MM.1S (cell line): ENCODE measurements at regions not wholly inside any gene's neighbourhood (a gene's known extent, or its start where the extent isn't known, plus 50 kb on each side); places are given as distances from the start of the nearest gene placed in this dataset.
A peak's percentile ranks its signal among the peaks of the same experiment; 100 is the strongest.

Experiments
- DNase-seq: peaks from one replicate; pipeline ENCODE4 v3.0.0-alpha.2; 2015
- H2AFZ ChIP-seq: fragments of 300-600 bp; sonication (generic); 2 replicates; pipeline ENCODE4 v1.6.0; 2016; ENCODE audit warnings: antibody characterized with exemption, low read length
- H3F3A ChIP-seq: fragments of 300-600 bp; sonication (generic); 2 replicates; pipeline ENCODE4 v1.6.1; 2016; ENCODE audit warnings: mild to moderate bottlenecking, antibody characterized with exemption, low read length, moderate library complexity, mixed read lengths; ENCODE audit not compliant: insufficient read depth
- H3K27ac ChIP-seq: fragments of 300-600 bp; sonication (generic); 2 replicates; pipeline ENCODE4 v1.5.1; 2016; ENCODE audit warnings: mild to moderate bottlenecking, low read length
- H3K27me3 ChIP-seq: fragments of 300-600 bp; sonication (generic); replicated peaks from 2 replicates; pipeline ENCODE4 v1.6.0; 2016; ENCODE audit warnings: low read length; ENCODE audit not compliant: insufficient read depth
- H3K36me3 ChIP-seq: fragments of 300-600 bp; sonication (generic); replicated peaks from 2 replicates; pipeline ENCODE4 v1.6.1; 2016; ENCODE audit warnings: mild to moderate bottlenecking, low read length, mixed read lengths; ENCODE audit not compliant: insufficient read depth
- H3K4me1 ChIP-seq: fragments of 300-600 bp; sonication (generic); 2 replicates; pipeline ENCODE4 v1.6.1; 2016; ENCODE audit warnings: low read length, mixed read lengths
- H3K4me2 ChIP-seq: fragments of 300-600 bp; sonication (generic); 2 replicates; pipeline ENCODE4 v1.6.0; 2016; ENCODE audit warnings: low read depth, low read length
- H3K4me3 ChIP-seq: fragments of 300-600 bp; sonication (generic); 2 replicates; pipeline ENCODE4 v1.5.1; 2016; ENCODE audit warnings: low read length, mixed read lengths
- H3K79me2 ChIP-seq: fragments of 300-600 bp; sonication (generic); 2 replicates; pipeline ENCODE4 v1.6.1; 2016; ENCODE audit warnings: mixed run types, low read length, mixed read lengths
- H3K9ac ChIP-seq: fragments of 300-600 bp; sonication (generic); 2 replicates; pipeline ENCODE4 v1.6.1; 2016; ENCODE audit warnings: low read length, mixed read lengths
- H3K9me2 ChIP-seq: fragments of 300-600 bp; sonication (generic); replicated peaks from 2 replicates; pipeline ENCODE4 v1.6.1; 2016; ENCODE audit warnings: mild to moderate bottlenecking, low read length, mixed read lengths; ENCODE audit not compliant: insufficient read depth
- H3K9me3 ChIP-seq: fragments of 300-600 bp; sonication (generic); replicated peaks from 2 replicates; pipeline ENCODE4 v1.6.1; 2016; ENCODE audit warnings: mild to moderate bottlenecking, low read length, mixed read lengths; ENCODE audit not compliant: insufficient read depth
- H4K20me1 ChIP-seq: fragments of 300-600 bp; sonication (generic); 2 replicates; pipeline ENCODE4 v1.6.1; 2016; ENCODE audit warnings: mild to moderate bottlenecking, low read length, moderate library complexity, mixed read lengths; ENCODE audit not compliant: insufficient read depth
- EZH2 ChIP-seq: fragments of 300-600 bp; sonication (generic); optimal IDR thresholded peaks from 2 replicates; pipeline ENCODE3; 2017; ENCODE audit warnings: low read depth, mild to moderate bottlenecking, antibody characterized with exemption, low read length, mixed read lengths
- EZH2phosphoT487 ChIP-seq: fragments of 300-600 bp; sonication (generic); IDR thresholded peaks from 2 replicates; pipeline ENCODE4 v1.6.1; 2018; ENCODE audit warnings: antibody characterized with exemption, low read length
- TF ChIP-seq, protein P1 (sequence below): fragments of 300-600 bp; sonication (generic); IDR thresholded peaks from 2 replicates; pipeline ENCODE4 v1.5.1; 2016; ENCODE audit warnings: antibody characterized with exemption, low read length, mixed read lengths

DNA sequence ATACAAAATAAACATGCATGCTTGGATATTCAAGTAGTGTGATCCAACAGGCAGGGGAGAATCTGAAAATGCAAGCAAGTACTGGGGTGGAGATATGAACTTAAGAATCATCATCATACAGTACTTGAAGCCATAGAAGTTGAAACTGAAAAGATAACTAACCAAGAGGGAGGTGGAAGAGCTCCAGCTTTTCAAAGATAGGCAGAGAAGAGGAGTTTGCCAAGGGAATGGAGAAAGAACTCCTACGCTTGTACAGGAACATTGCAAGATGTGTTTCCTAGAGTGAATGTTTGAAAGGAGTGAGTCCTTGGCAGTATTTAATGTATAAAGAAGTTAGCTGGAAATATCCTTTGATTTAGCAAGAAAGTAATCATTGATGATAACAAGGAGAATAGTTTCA is 106.2 kb upstream of the FRMPD4 start:
- H3K9me3 ChIP-seq: no peaks in the 10 kb centered on the region
- DNase-seq: no peak
- TF ChIP-seq EZH2 (no peak), EZH2phosphoT487 (no peak)
- TF ChIP-seq, protein P1, sequence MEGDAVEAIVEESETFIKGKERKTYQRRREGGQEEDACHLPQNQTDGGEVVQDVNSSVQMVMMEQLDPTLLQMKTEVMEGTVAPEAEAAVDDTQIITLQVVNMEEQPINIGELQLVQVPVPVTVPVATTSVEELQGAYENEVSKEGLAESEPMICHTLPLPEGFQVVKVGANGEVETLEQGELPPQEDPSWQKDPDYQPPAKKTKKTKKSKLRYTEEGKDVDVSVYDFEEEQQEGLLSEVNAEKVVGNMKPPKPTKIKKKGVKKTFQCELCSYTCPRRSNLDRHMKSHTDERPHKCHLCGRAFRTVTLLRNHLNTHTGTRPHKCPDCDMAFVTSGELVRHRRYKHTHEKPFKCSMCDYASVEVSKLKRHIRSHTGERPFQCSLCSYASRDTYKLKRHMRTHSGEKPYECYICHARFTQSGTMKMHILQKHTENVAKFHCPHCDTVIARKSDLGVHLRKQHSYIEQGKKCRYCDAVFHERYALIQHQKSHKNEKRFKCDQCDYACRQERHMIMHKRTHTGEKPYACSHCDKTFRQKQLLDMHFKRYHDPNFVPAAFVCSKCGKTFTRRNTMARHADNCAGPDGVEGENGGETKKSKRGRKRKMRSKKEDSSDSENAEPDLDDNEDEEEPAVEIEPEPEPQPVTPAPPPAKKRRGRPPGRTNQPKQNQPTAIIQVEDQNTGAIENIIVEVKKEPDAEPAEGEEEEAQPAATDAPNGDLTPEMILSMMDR: no peak
- no peak overlapping the region for H3K27ac ChIP-seq
- H3F3A ChIP-seq: no peaks in the 10 kb centered on the region
- no peaks in the 10 kb centered on the region for H3K9me2 ChIP-seq
- H3K4me2 ChIP-seq: no peak overlapping the region
- no peak overlapping the region for H3K9ac ChIP-seq
- H3K27me3 ChIP-seq: no peaks in the 10 kb centered on the region
- no peak overlapping the region for H2AFZ ChIP-seq
- H3K79me2 ChIP-seq: no peaks in the 10 kb centered on the region
- H3K4me1 ChIP-seq: no peaks in the 10 kb centered on the region
- no peak overlapping the region for H3K4me3 ChIP-seq
- H4K20me1 ChIP-seq: no peaks in the 10 kb centered on the region
- no peaks in the 10 kb centered on the region for H3K36me3 ChIP-seq

DNA sequence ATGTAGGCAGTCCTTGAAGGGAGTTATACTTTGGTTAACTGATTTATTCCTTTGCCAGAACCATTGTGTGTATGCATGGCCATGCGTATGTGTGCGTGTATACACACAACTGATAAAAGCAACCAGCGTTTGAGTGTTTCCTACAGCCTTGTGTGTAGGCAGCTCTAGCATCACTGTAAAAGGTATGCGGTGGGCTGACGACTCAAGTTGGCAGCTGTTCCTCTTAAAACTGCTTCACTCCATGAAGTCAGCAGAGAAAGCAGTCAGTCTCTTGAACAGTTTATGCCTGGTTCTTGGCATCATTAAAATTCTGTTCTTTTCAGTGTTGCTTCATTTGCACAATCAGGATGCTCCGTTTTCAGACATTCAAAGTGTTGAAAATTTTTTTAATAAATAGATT is 103.5 kb upstream of the FRMPD4 start:
- no peaks in the 10 kb centered on the region for H3K36me3 ChIP-seq
- no peaks in the 10 kb centered on the region for H3F3A ChIP-seq
- no peak overlapping the region for H3K27ac ChIP-seq
- no peaks in the 10 kb centered on the region for H3K9me2 ChIP-seq
- TF ChIP-seq EZH2phosphoT487 (no peak), EZH2 (no peak)
- TF ChIP-seq, protein P1: no peak
- no peak for DNase-seq
- H3K4me2 ChIP-seq: no peak overlapping the region
- no peaks in the 10 kb centered on the region for H3K79me2 ChIP-seq
- H3K4me3 ChIP-seq: no peak overlapping the region
- no peaks in the 10 kb centered on the region for H4K20me1 ChIP-seq
- no peaks in the 10 kb centered on the region for H3K27me3 ChIP-seq
- no peaks in the 10 kb centered on the region for H3K9me3 ChIP-seq
- H3K4me1 ChIP-seq: no peaks in the 10 kb centered on the region
- no peak overlapping the region for H2AFZ ChIP-seq
- no peak overlapping the region for H3K9ac ChIP-seq

DNA sequence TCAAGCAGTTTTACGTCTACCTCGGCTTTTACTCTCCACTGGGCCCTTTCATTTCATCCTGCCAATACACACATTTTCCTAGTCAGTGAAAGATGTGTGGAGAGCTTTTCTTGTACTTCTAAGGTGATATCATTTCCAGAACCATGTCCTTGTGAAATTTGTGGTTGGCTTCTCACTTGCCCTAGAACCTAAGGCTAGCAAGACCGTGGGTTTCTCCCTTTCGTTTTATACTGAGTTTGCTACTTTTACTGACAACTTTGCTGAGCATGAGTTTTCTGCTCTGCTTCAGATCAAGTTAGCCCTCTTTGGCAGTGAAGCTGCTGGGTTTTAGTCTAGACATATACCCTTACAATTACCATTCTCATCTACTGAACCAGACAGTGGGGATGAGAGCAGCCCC is 95.7 kb upstream of the FRMPD4 start:
- Histone ChIP-seq H3K9me3 (no peaks in the 10 kb centered on the region), H3K36me3 (no peaks in the 10 kb centered on the region), H2AFZ (no peak overlapping the region), H3K79me2 (no peaks in the 10 kb centered on the region), H3F3A (no peaks in the 10 kb centered on the region), H3K9ac (no peak overlapping the region), H4K20me1 (no peaks in the 10 kb centered on the region), H3K9me2 (no peaks in the 10 kb centered on the region), H3K4me1 (no peaks in the 10 kb centered on the region), H3K4me3 (no peak overlapping the region), H3K4me2 (no peak overlapping the region), H3K27ac (no peak overlapping the region), H3K27me3 (no peaks in the 10 kb centered on the region)
- TF ChIP-seq EZH2: no peak
- no peak for TF ChIP-seq EZH2phosphoT487
- TF ChIP-seq, protein P1: no peak
- DNase-seq: peak; percentile 17
